ENCODE measurements at regions not wholly inside any gene's neighbourhood (a gene's known extent, or its start where the extent isn't known, plus 50 kb on each side); places are given as distances from the start of the nearest gene placed in this dataset.
"Not testable (repeated sequence)": the region's sequence is repeated elsewhere in the genome, so short reads cannot be mapped to it uniquely, and the experiment has no call there.

GRCh38 chr17:63025637-63026036 is 59.6 kb downstream of the TANC2 start:
- TF ChIP-seq MXI1 (IDR thresholded peaks at IDR 0.05; ENCODE audit: low read depth, low read length); GATAD2A (IDR thresholded peaks at IDR 0.05); YY1 (IDR thresholded peaks at IDR 0.05; ENCODE audit: borderline replicate concordance in 1 of 3, control insufficient read depth in 1 of 3, extremely low read depth in 1 of 3, insufficient read depth in 3 of 3, insufficient read length in 1 of 3, insufficient replicate concordance in 2 of 3, low read depth in 1 of 3, low read length in 2 of 3); GABPB1 (CRISPR knock-in tag; IDR thresholded peaks at IDR 0.05): not testable (repeated sequence)
- TF ChIP-seq, protein P1, sequence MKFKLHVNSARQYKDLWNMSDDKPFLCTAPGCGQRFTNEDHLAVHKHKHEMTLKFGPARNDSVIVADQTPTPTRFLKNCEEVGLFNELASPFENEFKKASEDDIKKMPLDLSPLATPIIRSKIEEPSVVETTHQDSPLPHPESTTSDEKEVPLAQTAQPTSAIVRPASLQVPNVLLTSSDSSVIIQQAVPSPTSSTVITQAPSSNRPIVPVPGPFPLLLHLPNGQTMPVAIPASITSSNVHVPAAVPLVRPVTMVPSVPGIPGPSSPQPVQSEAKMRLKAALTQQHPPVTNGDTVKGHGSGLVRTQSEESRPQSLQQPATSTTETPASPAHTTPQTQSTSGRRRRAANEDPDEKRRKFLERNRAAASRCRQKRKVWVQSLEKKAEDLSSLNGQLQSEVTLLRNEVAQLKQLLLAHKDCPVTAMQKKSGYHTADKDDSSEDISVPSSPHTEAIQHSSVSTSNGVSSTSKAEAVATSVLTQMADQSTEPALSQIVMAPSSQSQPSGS (CRISPR knock-in tag; IDR thresholded peaks at IDR 0.05) = not testable (repeated sequence)
- TF ChIP-seq, protein P2, sequence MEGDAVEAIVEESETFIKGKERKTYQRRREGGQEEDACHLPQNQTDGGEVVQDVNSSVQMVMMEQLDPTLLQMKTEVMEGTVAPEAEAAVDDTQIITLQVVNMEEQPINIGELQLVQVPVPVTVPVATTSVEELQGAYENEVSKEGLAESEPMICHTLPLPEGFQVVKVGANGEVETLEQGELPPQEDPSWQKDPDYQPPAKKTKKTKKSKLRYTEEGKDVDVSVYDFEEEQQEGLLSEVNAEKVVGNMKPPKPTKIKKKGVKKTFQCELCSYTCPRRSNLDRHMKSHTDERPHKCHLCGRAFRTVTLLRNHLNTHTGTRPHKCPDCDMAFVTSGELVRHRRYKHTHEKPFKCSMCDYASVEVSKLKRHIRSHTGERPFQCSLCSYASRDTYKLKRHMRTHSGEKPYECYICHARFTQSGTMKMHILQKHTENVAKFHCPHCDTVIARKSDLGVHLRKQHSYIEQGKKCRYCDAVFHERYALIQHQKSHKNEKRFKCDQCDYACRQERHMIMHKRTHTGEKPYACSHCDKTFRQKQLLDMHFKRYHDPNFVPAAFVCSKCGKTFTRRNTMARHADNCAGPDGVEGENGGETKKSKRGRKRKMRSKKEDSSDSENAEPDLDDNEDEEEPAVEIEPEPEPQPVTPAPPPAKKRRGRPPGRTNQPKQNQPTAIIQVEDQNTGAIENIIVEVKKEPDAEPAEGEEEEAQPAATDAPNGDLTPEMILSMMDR (IDR thresholded peaks at IDR 0.05 in 2 of 3, conservative IDR thresholded peaks at IDR 0.05 in 1 of 3; ENCODE audit: insufficient read depth in 2 of 3, low read depth in 1 of 3, low read length in 3 of 3) = not testable (repeated sequence)
